H1 (cell line): ENCODE measurements at regions not wholly inside any gene's neighbourhood (a gene's known extent, or its start where the extent isn't known, plus 50 kb on each side); places are given as distances from the start of the nearest gene placed in this dataset.

Experiments used
- ATF3 ChIP-seq: IDR thresholded peaks from 2 replicates; pipeline ENCODE4 v1.6.1; 2011; ENCODE audit warnings: low read depth, mild to moderate bottlenecking, low read length; ENCODE audit not compliant: insufficient read depth
- JUN ChIP-seq: IDR thresholded peaks from 2 replicates; pipeline ENCODE4 v1.6.1; 2011; ENCODE audit warnings: low read depth, mild to moderate bottlenecking, improper control_type of control experiment, low read length
- POLR2A ChIP-seq, 2 experiments: IDR thresholded peaks; 1 replicate in 1 of 2; 2 replicates in 1 of 2; pipeline ENCODE4 v1.6.1; 2011; ENCODE audit warnings: low read depth in 2 of 2, low read length in 2 of 2, mild to moderate bottlenecking in 2 of 2; ENCODE audit errors: control extremely low read depth in 1 of 2
- POLR2AphosphoS5 ChIP-seq: IDR thresholded peaks from 2 replicates; pipeline ENCODE4 v1.6.1; 2011; ENCODE audit warnings: low read depth, low read length

GRCh38 chr19:28238270-28238820, 974.6 kb downstream of the UQCRFS1 start:
- TF ChIP-seq POLR2A (IDR thresholded peaks at IDR 0.05; ENCODE audit: control extremely low read depth in 1 of 2, low read depth in 2 of 2, low read length in 2 of 2) (no peak), JUN (no peak), POLR2AphosphoS5 (no peak), ATF3 (no peak)
